ENCODE measurements at regions not wholly inside any gene's neighbourhood (a gene's known extent, or its start where the extent isn't known, plus 50 kb on each side); places are given as distances from the start of the nearest gene placed in this dataset.
"Not testable (repeated sequence)": the region's sequence is repeated elsewhere in the genome, so short reads cannot be mapped to it uniquely, and the experiment has no call there.

GRCh38 chr7:91694351-91694841 is 186.1 kb downstream of the MTERF1 start:
- no peak for ATAC-seq

GRCh38 chr7:91710881-91711280 is 169.6 kb downstream of the MTERF1 start:
- ATAC-seq: no peak

- no peak for ATAC-seq
These were observed 166.8 kb downstream of the MTERF1 start for GRCh38 chr7:91713669-91714068.

- no peak for ATAC-seq
These were observed 162.6 kb downstream of the MTERF1 start for GRCh38 chr7:91717681-91718470.

GRCh38 chr7:91719008-91719407 is 161.5 kb downstream of the MTERF1 start:
- ATAC-seq: no peak

- peak; percentile 71 for ATAC-seq
These were observed 160.1 kb downstream of the MTERF1 start for GRCh38 chr7:91720260-91720937.

- no peak for ATAC-seq
These were observed 157.7 kb downstream of the MTERF1 start for GRCh38 chr7:91722831-91723230.

- ATAC-seq: not testable (repeated sequence)
These were observed 151.5 kb downstream of the MTERF1 start for GRCh38 chr7:91729046-91729445.

- ATAC-seq: no peak
These were observed 148.5 kb downstream of the MTERF1 start for GRCh38 chr7:91731976-91732375.

GRCh38 chr7:91749418-91749817 is 131.1 kb downstream of the MTERF1 start:
- ATAC-seq: no peak

- no peak for ATAC-seq
These were observed 130.4 kb downstream of the MTERF1 start for GRCh38 chr7:91750091-91750490.

- no peak for ATAC-seq
These were observed 128.4 kb downstream of the MTERF1 start for GRCh38 chr7:91752102-91752501.

GRCh38 chr7:91754280-91754679 is 126.2 kb downstream of the MTERF1 start:
- not testable (repeated sequence) for ATAC-seq

- not testable (repeated sequence) for ATAC-seq
These were observed 125.4 kb downstream of the MTERF1 start for GRCh38 chr7:91755121-91755520.

GRCh38 chr7:91759205-91759863 is 121.2 kb downstream of the MTERF1 start:
- peak; percentile 99 for ATAC-seq

GRCh38 chr7:91767820-91768219 is 112.7 kb downstream of the MTERF1 start:
- ATAC-seq: no peak

- ATAC-seq: peak; percentile 65
These were observed 109.1 kb downstream of the MTERF1 start for GRCh38 chr7:91771394-91771793.

GRCh38 chr7:91771921-91772815 is 108.3 kb downstream of the MTERF1 start:
- peak; percentile 87 for ATAC-seq

GRCh38 chr7:91776171-91776570 is 104.3 kb downstream of the MTERF1 start:
- no peak for ATAC-seq

- ATAC-seq: no peak
These were observed 103.0 kb downstream of the MTERF1 start for GRCh38 chr7:91777522-91777921.

GRCh38 chr7:91778416-91778815 is 102.1 kb downstream of the MTERF1 start:
- ATAC-seq: no peak

- ATAC-seq: no peak
These were observed 100.0 kb downstream of the MTERF1 start for GRCh38 chr7:91780521-91780920.

Measured in esophagus mucosa (tissue), 1 donor.